OCI-LY7 (cell line): ENCODE measurements at regions not wholly inside any gene's neighbourhood (a gene's known extent, or its start where the extent isn't known, plus 50 kb on each side); places are given as distances from the start of the nearest gene placed in this dataset.

Experiments used
- CTCF ChIP-seq: fragments of 200-600 bp; sonication (generic); conservative IDR thresholded peaks from 2 replicates; pipeline ENCODE4 v1.5.1; 2014; ENCODE audit warnings: mild to moderate bottlenecking, antibody characterized with exemption, low read length, moderate library complexity, mixed read lengths
- EZH2phosphoT487 ChIP-seq: fragments of 200-600 bp; sonication (generic); IDR thresholded peaks from 2 replicates; pipeline ENCODE4 v1.6.1; 2018; ENCODE audit warnings: low read depth, borderline replicate concordance, mild to moderate bottlenecking, mixed run types, antibody characterized with exemption, low read length, moderate library complexity, mixed read lengths

DNA sequence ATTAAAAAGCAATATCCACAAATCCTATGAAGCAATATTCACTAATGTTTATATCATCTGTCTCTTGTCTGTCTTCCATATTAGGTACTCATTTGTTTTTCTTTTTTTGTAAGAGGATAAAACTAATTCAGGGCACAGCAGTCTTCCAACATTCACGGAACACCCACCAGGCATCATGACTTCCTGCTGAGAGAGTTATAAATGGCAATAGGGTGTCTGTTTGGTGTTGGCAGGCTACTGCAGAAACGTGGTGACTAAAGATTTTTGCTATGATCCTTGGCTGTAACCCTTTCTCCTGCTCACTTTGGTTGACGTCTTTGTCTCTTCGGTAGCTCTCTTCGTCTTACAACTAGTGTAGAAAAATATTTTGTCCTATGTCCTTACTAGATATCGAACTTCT is 860.6 kb upstream of the MGAT4C start:
- TF ChIP-seq CTCF = no peak
- no peak for TF ChIP-seq EZH2phosphoT487
